ENCODE measurements at regions not wholly inside any gene's neighbourhood (a gene's known extent, or its start where the extent isn't known, plus 50 kb on each side); places are given as distances from the start of the nearest gene placed in this dataset.

- TF ChIP-seq CTCF (IDR thresholded peaks at IDR 0.05) (no peak), POLR2A (IDR thresholded peaks at IDR 0.05) (no peak)
Observed at GRCh38 chr4:10891866-10892265, 207.3 kb upstream of the CLNK start.
